RWPE2 (cell line): ENCODE measurements at regions not wholly inside any gene's neighbourhood (a gene's known extent, or its start where the extent isn't known, plus 50 kb on each side); places are given as distances from the start of the nearest gene placed in this dataset.

Experiments
- ATAC-seq: fragments of 200-7000 bp; cut with Tn5 transposase; 3 replicates; pipeline ENCODE4 v1.9.1; 2021; ENCODE audit warnings: low read depth
- DNase-seq: peaks from one replicate; pipeline ENCODE4 v3.0.0-alpha.2; 2020; ENCODE audit warnings: low spot score
- H3K27ac ChIP-seq: fragments of 450-650 bp; 2 replicates; pipeline ENCODE4 v1.5.1; 2017; ENCODE audit warnings: mild to moderate bottlenecking; ENCODE audit not compliant: poor library complexity, severe bottlenecking
- H3K27me3 ChIP-seq: fragments of 250-450 bp; sonication (Bioruptor Pico); 2 replicates; pipeline ENCODE4 v1.5.1; 2021; ENCODE audit warnings: mild to moderate bottlenecking, moderate library complexity; ENCODE audit not compliant: insufficient read depth, poor library complexity, severe bottlenecking
- H3K36me3 ChIP-seq: fragments of 250-450 bp; sonication (Bioruptor Pico); 2 replicates; pipeline ENCODE4 v1.5.1; 2020; ENCODE audit warnings: low read depth, mild to moderate bottlenecking, moderate library complexity
- H3K4me1 ChIP-seq: fragments of 250-450 bp; sonication (Bioruptor Pico); 2 replicates; pipeline ENCODE4 v1.5.1; 2021; ENCODE audit warnings: mild to moderate bottlenecking, moderate library complexity; ENCODE audit not compliant: insufficient read depth, poor library complexity, severe bottlenecking
- H3K4me3 ChIP-seq: fragments of 250-450 bp; sonication (Bioruptor Pico); 2 replicates; pipeline ENCODE4 v1.5.1; 2021; ENCODE audit warnings: mild to moderate bottlenecking, moderate library complexity; ENCODE audit not compliant: severe bottlenecking
- H3K9me3 ChIP-seq: fragments of 250-450 bp; sonication (Bioruptor Pico); 2 replicates; pipeline ENCODE4 v1.5.1; 2021; ENCODE audit warnings: mild to moderate bottlenecking, moderate library complexity; ENCODE audit not compliant: severe bottlenecking
- CTCF ChIP-seq: fragments of 450-650 bp; IDR thresholded peaks from one replicate; pipeline ENCODE4 v1.5.1; 2017; ENCODE audit warnings: mild to moderate bottlenecking, moderate library complexity; ENCODE audit not compliant: poor library complexity, severe bottlenecking

GRCh38 chr11:104594228-104594958, 303.9 kb downstream of the CASP12 start:
- H3K9me3 ChIP-seq = no peaks in the 10 kb centered on the region
- no peak for TF ChIP-seq CTCF
- DNase-seq (no peak), ATAC-seq (no peak)
- no peaks in the 10 kb centered on the region for H3K36me3 ChIP-seq
- no peak overlapping the region for H3K4me3 ChIP-seq
- H3K27me3 ChIP-seq = no peaks in the 10 kb centered on the region
- no peak overlapping the region for H3K27ac ChIP-seq
- H3K4me1 ChIP-seq = no peaks in the 10 kb centered on the region

GRCh38 chr11:104588970-104589369, 309.3 kb downstream of the CASP12 start:
- no peaks in the 10 kb centered on the region for H3K9me3 ChIP-seq
- no peaks in the 10 kb centered on the region for H3K36me3 ChIP-seq
- H3K4me3 ChIP-seq = no peak overlapping the region
- H3K27me3 ChIP-seq = no peaks in the 10 kb centered on the region
- ATAC-seq = no peak
- H3K27ac ChIP-seq = no peak overlapping the region
- H3K4me1 ChIP-seq = no peaks in the 10 kb centered on the region
- no peak for DNase-seq
- no peak for TF ChIP-seq CTCF

GRCh38 chr11:104588446-104588845, 309.8 kb downstream of the CASP12 start:
- ATAC-seq (no peak), DNase-seq (no peak)
- Histone ChIP-seq H3K9me3 (no peaks in the 10 kb centered on the region), H3K27me3 (no peaks in the 10 kb centered on the region), H3K4me3 (no peak overlapping the region), H3K4me1 (no peaks in the 10 kb centered on the region), H3K27ac (no peak overlapping the region), H3K36me3 (no peaks in the 10 kb centered on the region)
- TF ChIP-seq CTCF = no peak

GRCh38 chr11:104584823-104585222, 313.4 kb downstream of the CASP12 start:
- ATAC-seq (no peak), DNase-seq (no peak)
- Histone ChIP-seq H3K4me3 (no peak overlapping the region), H3K27me3 (no peaks in the 10 kb centered on the region), H3K27ac (no peak overlapping the region), H3K9me3 (no peaks in the 10 kb centered on the region), H3K4me1 (peaks cover 20% of the 10 kb centered on the region), H3K36me3 (no peaks in the 10 kb centered on the region)
- no peak for TF ChIP-seq CTCF

GRCh38 chr11:104583857-104584256, 314.4 kb downstream of the CASP12 start:
- Histone ChIP-seq H3K27me3 (no peaks in the 10 kb centered on the region), H3K4me3 (no peak overlapping the region), H3K4me1 (peaks cover 20% of the 10 kb centered on the region), H3K36me3 (no peaks in the 10 kb centered on the region), H3K9me3 (no peaks in the 10 kb centered on the region), H3K27ac (no peak overlapping the region)
- TF ChIP-seq CTCF = no peak
- ATAC-seq (no peak), DNase-seq (no peak)
